Thyroid gland (tissue), 4 donors: ENCODE measurements at regions not wholly inside any gene's neighbourhood (a gene's known extent, or its start where the extent isn't known, plus 50 kb on each side); places are given as distances from the start of the nearest gene placed in this dataset.

Source experiments
- DNase-seq, 2 donors: peaks; one replicate each; pipeline ENCODE4 v3.0.0-alpha.2; 2019
- H3K27ac ChIP-seq, 3 donors: fragments of 200-600 bp; sonication (generic); 1 replicate in 2 of 3; 2 replicates in 1 of 3; pipeline ENCODE4 v1.5.1; 2016 to 2019; ENCODE audit warnings: mild to moderate bottlenecking in 1 of 3, moderate library complexity in 1 of 3
- H3K27me3 ChIP-seq: fragments of 200-600 bp; sonication (generic); one replicate; pipeline ENCODE4 v1.5.1; 2019
- H3K36me3 ChIP-seq, 2 donors: fragments of 200-600 bp; sonication (generic); one replicate each; pipeline ENCODE4 v1.5.1; 2016 to 2019
- H3K4me1 ChIP-seq, 2 donors: fragments of 200-600 bp; sonication (generic); one replicate each; pipeline ENCODE4 v1.5.1; 2017 to 2019
- H3K4me3 ChIP-seq, 3 donors: fragments of 200-600 bp; sonication (generic); replicated peaks in 1 of 3; 1 replicate in 2 of 3; 2 replicates in 1 of 3; pipeline ENCODE4 v1.5.1; 2016; ENCODE audit warnings: mild to moderate bottlenecking in 1 of 3
- H3K9me3 ChIP-seq: fragments of 200-600 bp; sonication (generic); one replicate; pipeline ENCODE4 v1.5.1; 2017
- CTCF ChIP-seq, 6 experiments: fragments of 200-600 bp in 3 of 6; fragments of 450-650 bp in 3 of 6; sonication (generic) in 3 of 6; IDR thresholded peaks; one replicate each; pipeline ENCODE4 v1.5.1; 2016 to 2019; ENCODE audit warnings: antibody characterized with exemption in 6 of 6, mild to moderate bottlenecking in 2 of 6, inconsistent platforms in 1 of 6, moderate library complexity in 1 of 6
- POLR2A ChIP-seq, 2 donors: fragments of 450-650 bp; IDR thresholded peaks; one replicate each; pipeline ENCODE4 v1.6.1; 2017; ENCODE audit warnings: antibody characterized with exemption in 2 of 2, mild to moderate bottlenecking in 2 of 2, moderate library complexity in 1 of 2
- WGBS, 2 donors: methylation state at CpG; one replicate each; pipeline ENCODE4 v1.1.5; 2017; 5-methylcytosine and 5-hydroxymethylcytosine counted together
- intact Hi-C: fragments of 100-400 bp; cut with DNase I; formaldehyde crosslinking; loops from one replicate; pipeline ENCODE4 v1.15.1; 2023

- Histone ChIP-seq H3K9me3 (no peaks in the 10 kb centered on the region), H3K27me3 (no peaks in the 10 kb centered on the region), H3K4me1 (no peaks in the 10 kb centered on the region), H3K4me3 (no peak overlapping the region), H3K36me3 (no peaks in the 10 kb centered on the region), H3K27ac (no peak overlapping the region)
- 77 to 90% methylated on average over 1 of the region's 1 CpG for WGBS, 2 donors
- TF ChIP-seq POLR2A (IDR thresholded peaks at IDR 0.05) (no peak), CTCF (IDR thresholded peaks at IDR 0.05) (no peak)
- intact Hi-C loops = no loop called here
- DNase-seq = no peak
Observed at GRCh38 chr2:175310813-175311504, 129.4 kb upstream of the ATP5MC3 start.

- no peak for DNase-seq
- TF ChIP-seq POLR2A (IDR thresholded peaks at IDR 0.05) = no peak
- peak in 1 of 6 experiments; percentile 16 for TF ChIP-seq CTCF (IDR thresholded peaks at IDR 0.05)
- Histone ChIP-seq H3K4me3 (no peak overlapping the region), H3K27me3 (no peaks in the 10 kb centered on the region), H3K9me3 (no peaks in the 10 kb centered on the region), H3K36me3 (no peaks in the 10 kb centered on the region), H3K4me1 (no peaks in the 10 kb centered on the region), H3K27ac (no peak overlapping the region)
- intact Hi-C loops = no loop called here
- WGBS, 2 donors = 45 to 53% methylated on average over 3 of the region's 3 CpGs
Observed at GRCh38 chr2:175309799-175310198, 128.3 kb upstream of the ATP5MC3 start.

- TF ChIP-seq POLR2A (IDR thresholded peaks at IDR 0.05) = no peak
- TF ChIP-seq CTCF (IDR thresholded peaks at IDR 0.05) = no peak
- intact Hi-C loops = no loop called here
- no peaks in the 10 kb centered on the region for H3K27me3 ChIP-seq
- H3K4me1 ChIP-seq = no peaks in the 10 kb centered on the region
- DNase-seq = no peak
- H3K27ac ChIP-seq = no peak overlapping the region
- H3K9me3 ChIP-seq = no peaks in the 10 kb centered on the region
- H3K4me3 ChIP-seq = no peak overlapping the region
- 88 to 92% methylated on average over 4 of the region's 4 CpGs for WGBS, 2 donors
- H3K36me3 ChIP-seq = no peaks in the 10 kb centered on the region
Observed at GRCh38 chr2:175308005-175308404, 126.5 kb upstream of the ATP5MC3 start.

GRCh38 chr2:175304541-175304940 lies 123.0 kb upstream of the ATP5MC3 start:
- intact Hi-C loops = no loop called here
- Histone ChIP-seq H3K4me1 (no peaks in the 10 kb centered on the region), H3K9me3 (no peaks in the 10 kb centered on the region), H3K27me3 (no peaks in the 10 kb centered on the region), H3K36me3 (no peaks in the 10 kb centered on the region), H3K27ac (no peak overlapping the region), H3K4me3 (no peak overlapping the region)
- TF ChIP-seq POLR2A (IDR thresholded peaks at IDR 0.05) = no peak
- TF ChIP-seq CTCF (IDR thresholded peaks at IDR 0.05) = no peak
- DNase-seq = no peak
- WGBS, 2 donors = 86 to 92% methylated on average over 2 of the region's 2 CpGs

GRCh38 chr2:175293776-175294175 lies 112.3 kb upstream of the ATP5MC3 start:
- intact Hi-C loops = no loop called here
- TF ChIP-seq CTCF (IDR thresholded peaks at IDR 0.05) (no peak), POLR2A (IDR thresholded peaks at IDR 0.05) (no peak)
- no peak overlapping the region for H3K27ac ChIP-seq

More at GRCh38 chr2:175293776-175294175, 112.3 kb upstream of the ATP5MC3 start:
- Histone ChIP-seq H3K4me1 (no peaks in the 10 kb centered on the region), H3K9me3 (no peaks in the 10 kb centered on the region), H3K27me3 (no peaks in the 10 kb centered on the region), H3K4me3 (no peak overlapping the region), H3K36me3 (no peaks in the 10 kb centered on the region)
- 72 to 76% methylated on average over 4 of the region's 4 CpGs for whole genome bisulfite sequencing, 2 donors
- DNase-seq = no peak
